ENCODE measurements at regions not wholly inside any gene's neighbourhood (a gene's known extent, or its start where the extent isn't known, plus 50 kb on each side); places are given as distances from the start of the nearest gene placed in this dataset.
"Not testable (repeated sequence)": the region's sequence is repeated elsewhere in the genome, so short reads cannot be mapped to it uniquely, and the experiment has no call there.

GRCh38 chr6:130674604-130675003 is 152.6 kb upstream of the SMLR1 start:
- DNase-seq (ENCODE audit: low read depth) = no peak

DNA sequence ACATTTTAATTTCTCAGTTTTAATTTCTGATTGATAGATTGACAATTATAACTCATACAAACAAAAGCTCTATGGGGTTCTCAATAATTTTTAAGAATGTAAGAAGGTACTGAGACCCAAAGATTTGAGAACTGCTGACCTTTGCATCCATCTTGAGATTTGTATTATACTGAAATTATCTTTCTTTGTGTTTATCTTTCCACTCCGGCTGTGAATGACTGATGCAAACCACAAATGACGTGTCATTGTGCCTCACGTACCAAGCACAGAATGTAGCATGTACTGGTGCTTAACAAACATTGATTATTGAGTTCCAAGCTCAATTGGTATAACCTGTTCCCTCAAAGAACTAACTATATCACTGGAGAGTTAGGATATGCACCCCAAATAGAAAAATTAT is 152.1 kb upstream of the SMLR1 start:
- no peak for DNase-seq (ENCODE audit: low read depth)

DNA sequence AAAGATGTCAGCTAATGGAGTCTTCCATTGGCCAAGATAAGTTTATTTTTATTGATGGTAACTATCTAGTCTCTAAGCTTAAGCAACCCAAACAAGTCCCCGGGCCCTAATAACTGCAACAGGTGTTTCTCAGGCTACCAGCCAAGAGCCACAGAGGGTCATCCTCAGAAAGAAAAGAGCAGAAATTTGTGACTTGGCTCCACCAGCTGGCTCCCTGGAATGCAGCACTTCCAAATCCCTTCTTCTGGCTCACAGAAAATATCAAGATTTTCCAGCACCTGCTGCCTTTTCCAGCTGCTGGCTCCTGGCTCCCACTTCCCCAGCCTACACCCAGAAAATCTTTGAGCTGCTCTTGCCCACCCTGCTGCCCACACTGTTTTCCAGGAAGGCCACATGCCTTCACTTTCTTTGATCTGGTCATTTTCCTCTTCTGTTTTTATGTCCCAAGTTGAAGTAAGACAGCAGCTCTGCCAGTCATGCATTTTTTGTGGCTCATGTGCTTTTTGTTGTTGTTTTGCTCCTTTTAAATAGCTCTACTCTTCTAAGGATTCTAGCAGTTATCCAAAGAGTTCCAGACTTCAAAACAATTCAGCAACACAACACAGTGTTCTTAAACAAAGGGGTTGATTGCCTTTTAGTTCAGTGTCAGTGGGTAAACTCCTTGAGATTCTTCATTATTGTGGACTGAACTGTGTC is 151.0 kb upstream of the SMLR1 start:
- DNase-seq (ENCODE audit: low read depth) = no peak

- DNase-seq (ENCODE audit: low read depth) = no peak
Measured at GRCh38 chr6:130676773-130677144, 150.4 kb upstream of the SMLR1 start.

DNA sequence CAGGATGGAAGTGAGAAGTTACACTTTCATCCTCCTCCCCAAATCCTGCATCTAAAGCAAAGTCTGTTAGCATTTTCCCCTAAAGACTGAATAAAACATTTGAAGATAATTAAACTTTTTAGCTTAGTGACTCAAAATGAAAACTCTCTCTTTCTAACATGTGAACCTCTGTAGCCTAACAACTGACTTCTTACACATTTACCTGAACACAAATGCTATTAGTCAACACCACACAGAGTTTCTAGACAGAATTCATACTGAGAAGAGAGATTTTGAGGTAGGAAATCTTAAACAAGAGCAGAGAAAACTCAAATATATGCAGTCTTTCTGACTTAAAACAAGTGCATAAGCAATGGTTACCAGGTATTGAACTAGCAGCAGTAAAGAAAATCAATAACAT is 149.9 kb upstream of the SMLR1 start:
- DNase-seq (ENCODE audit: low read depth) = no peak

- DNase-seq (ENCODE audit: low read depth) = no peak
Measured at GRCh38 chr6:130677766-130678165, 149.4 kb upstream of the SMLR1 start.

- DNase-seq (ENCODE audit: low read depth) = no peak
Measured at GRCh38 chr6:130679684-130680083, 147.5 kb upstream of the SMLR1 start.

GRCh38 chr6:130680116-130680515 is 147.1 kb upstream of the SMLR1 start:
- no peak for DNase-seq (ENCODE audit: low read depth)

DNA sequence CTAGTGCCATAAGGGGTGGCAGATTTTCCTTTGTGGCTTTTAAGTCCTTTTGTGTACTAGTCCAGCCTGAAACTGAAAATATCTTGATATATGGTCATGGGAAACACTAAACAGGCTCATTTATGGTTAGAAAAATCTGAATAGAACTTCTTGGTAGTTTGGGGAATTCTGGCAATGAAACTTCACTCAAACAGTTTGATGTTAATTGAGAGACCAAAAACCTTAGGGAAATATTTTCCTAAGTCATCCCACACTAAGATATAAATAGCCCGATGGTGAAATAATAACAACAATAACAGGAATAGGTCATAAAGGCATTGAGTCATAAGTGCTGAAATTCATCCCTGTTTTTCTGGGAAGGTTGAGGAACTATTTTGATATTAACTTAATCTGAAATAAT is 146.2 kb upstream of the SMLR1 start:
- DNase-seq (ENCODE audit: low read depth) = no peak

DNA sequence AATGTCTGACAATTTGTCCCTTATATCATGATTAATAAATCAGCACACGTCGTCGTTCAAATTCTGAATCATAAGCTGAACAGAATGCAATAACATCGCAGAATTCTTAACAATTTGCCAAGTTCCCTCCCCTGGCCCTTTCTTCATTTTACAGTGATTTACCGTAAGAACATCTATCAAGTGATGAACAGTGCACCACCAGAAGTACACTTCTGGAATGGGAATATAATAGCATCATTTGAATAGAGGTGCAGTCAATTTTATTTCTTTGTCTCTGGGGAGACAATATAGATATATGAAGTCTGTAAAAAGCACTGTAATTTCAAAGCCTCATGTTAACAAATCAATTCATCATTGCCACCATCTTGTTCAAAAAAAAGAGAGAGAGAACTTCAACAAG is 145.1 kb upstream of the SMLR1 start:
- no peak for DNase-seq (ENCODE audit: low read depth)

DNA sequence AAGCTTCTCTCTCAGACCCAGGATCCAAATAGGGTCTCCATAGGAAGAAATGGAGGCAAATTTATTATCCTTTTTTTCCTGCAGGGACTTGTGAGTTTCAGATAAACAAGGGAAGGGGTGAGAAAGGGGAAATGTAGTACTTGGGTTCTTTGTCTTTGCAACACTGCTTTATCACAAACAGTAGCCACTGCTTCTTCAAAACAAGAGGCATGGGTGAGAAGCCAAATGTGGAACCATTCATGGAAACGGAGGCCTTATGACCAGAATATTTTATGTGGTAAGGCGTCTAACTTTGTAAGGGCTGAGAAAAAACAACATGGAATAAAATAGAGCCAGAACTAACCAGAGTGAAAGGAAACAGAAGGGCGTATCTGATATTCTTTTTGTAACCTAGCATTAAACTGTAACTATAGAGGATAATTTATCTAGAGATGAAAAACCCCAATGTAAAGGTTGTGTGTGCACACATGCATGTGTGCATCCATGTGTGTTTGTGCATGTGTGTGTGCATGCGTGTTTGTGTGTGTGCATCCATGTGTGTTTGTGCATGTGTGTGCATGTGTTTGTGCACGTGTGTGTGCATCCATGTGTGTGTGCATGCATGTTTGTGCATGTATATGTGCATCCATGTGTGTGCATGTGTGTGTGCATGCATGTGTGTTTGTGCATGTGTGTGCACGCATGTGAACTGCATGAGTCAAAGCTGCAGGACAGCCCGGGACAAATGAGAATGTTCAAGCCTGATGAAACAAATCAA is 143.3 kb upstream of the SMLR1 start:
- no peak for DNase-seq (ENCODE audit: low read depth)

GRCh38 chr6:130692659-130693058 is 134.5 kb upstream of the SMLR1 start:
- no peak for DNase-seq (ENCODE audit: low read depth)

DNA sequence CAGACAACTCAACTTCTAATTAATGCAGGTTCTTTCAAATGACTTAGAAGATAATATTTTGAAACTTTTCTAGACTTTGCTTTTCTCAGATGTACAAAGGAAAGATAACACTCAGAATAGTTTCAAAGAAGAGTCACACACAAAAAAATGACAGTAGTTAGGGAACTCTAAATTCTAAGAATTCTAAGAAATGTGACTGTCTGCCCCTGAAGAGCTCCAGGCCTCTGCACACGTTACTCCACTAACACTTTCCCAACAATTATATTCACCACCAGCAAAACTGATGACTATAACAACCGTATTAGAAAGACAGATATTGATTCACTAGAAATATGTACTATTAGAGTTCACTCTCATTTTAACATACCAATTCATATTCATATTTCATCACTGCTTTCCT is 133.3 kb upstream of the SMLR1 start:
- no peak for DNase-seq (ENCODE audit: low read depth)

DNA sequence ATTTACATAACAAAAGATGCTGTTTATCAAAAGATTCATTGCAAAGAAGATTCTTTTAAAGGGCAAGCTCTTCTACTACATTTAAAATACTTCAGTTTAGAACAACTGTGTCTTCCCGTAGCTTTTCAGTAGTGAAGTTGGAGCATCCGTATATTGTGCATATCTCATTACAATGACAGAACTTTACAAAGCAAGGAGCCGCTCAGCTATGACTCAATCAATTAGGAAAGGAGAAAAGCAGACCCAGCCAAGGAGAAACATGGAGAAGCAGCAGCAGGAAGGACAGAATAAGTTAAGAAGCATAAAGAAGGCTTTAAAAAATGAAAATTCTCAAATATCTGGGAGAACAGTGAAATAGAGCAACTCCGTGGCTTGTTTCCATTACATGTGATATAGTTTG is 132.6 kb upstream of the SMLR1 start:
- no peak for DNase-seq (ENCODE audit: low read depth)

- no peak for DNase-seq (ENCODE audit: low read depth)
Measured at GRCh38 chr6:130696806-130697205, 130.4 kb upstream of the SMLR1 start.

DNA sequence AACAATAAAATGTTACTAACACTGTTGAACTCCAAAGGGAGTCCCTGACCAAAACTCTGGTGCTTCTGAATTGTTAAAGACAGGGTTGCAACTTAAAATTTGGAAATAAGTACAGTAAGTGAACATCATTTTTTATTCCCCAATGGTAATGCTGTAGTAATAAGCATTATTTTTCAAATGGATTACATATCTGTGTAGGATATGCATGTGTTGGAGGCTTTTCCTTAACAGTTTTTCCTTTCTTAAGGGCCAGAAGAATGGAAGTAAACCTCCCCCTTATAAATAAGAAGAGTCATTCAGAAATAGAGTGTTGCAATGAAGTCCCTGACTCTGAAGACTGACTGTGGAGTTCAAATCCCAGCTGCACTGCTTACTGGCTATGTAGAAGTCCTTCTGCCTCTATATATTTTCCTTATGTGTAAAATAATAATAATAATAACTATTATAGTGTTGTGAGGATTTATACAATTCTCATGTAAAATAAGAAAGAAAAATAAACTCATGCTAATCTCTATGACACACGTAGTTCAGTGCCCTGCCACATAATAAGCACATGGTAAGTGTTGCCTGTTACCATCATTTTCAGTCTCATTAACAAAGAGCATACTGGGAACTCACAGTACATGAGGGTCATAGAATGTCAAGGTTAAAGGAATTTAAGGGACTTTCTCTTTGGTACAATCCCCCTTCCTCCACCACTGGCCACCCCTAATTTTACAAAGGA is 129.8 kb upstream of the SMLR1 start:
- DNase-seq (ENCODE audit: low read depth) = no peak

DNA sequence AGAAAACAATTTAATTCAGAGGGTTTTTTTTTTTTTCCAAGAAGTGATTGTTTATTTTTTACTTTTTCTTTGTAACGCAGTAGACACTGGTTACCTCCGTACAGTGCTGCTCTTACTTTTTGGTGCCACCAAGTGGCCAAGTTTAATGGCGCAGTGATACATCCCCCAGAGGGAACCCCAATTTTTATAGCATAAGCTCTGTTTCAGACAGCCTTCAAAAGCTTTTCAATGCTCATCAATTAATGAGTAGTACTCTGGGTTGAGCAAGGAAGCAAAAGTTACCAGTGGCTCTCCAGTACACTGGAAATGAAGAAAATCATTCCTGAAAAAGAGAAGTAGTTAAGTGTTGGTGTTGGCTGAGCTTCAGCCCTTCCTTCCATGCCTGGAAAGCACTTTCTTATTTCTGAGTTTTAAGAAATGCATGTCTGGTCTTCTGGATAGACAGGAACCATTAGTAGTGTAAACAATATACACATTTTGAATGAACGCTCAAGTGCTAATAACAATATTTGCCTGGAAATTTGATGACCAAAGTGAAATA is 129.1 kb upstream of the SMLR1 start:
- peak; percentile 30 for DNase-seq (ENCODE audit: low read depth)

GRCh38 chr6:130699742-130700141 is 127.5 kb upstream of the SMLR1 start:
- DNase-seq (ENCODE audit: low read depth) = no peak

DNA sequence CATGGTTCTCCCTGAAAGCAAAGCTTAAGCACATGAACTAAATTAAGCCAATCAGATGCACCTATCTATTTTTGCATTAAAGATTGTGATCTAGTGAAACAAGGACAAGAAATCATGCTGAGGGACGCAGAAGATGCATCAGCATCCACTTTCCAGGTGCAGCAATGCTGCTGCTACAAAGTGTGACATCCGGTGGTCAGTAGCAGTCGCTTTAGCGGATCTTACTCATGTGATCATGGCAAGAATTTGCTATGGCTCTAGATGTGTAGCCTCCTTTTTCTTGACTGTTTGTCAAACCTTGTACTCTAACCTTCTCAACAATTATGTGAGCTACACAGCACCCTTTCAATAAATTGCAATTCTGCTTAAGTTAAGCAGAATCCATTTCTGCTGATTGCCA is 126.8 kb upstream of the SMLR1 start:
- DNase-seq (ENCODE audit: low read depth) = no peak

- DNase-seq (ENCODE audit: low read depth) = no peak
Measured at GRCh38 chr6:130708338-130708737, 118.9 kb upstream of the SMLR1 start.

GRCh38 chr6:130711641-130712040 is 115.6 kb upstream of the SMLR1 start:
- not testable (repeated sequence) for DNase-seq (ENCODE audit: low read depth)

DNA sequence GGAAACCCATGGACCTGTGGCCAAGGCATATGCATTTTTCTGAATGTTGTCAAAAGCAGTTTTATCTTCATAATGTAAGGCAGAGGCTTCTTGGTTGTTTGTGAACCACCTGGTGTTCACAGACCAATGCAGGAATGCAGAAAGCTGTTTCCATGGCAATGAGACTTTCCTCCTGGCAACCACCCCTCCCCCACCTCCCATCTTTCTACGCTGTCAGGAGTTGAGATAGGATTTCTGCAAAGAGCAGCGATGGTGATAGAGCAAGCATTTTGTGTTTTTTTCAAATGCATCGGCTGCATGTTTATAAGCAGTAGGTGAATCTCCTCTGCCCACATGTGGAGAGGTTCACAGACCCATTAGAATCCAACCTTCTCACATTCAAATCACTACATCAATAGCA is 114.1 kb upstream of the SMLR1 start:
- no peak for DNase-seq (ENCODE audit: low read depth)

DNA sequence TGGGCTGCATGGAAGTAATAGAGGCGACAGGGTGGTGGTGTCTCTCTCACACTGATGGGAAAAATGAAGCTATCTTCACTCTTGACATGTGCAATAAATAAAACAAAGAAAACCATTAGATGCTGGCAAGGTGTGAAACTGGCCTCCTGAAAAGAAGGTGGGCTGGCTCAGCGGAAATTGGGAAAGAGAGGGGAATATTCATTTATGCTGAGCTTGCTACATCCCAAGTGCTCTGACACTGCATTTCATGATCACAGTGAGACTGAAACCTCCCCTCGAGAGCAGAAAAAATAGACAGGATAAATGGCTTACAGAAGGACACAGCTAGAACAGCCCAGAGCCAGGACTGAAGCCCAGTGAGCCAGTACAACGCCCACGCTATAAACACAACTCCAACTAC is 112.1 kb upstream of the SMLR1 start:
- DNase-seq (ENCODE audit: low read depth) = no peak

Data from stimulated activated CD8-positive, alpha-beta memory T cell treated with anti-CD3 and anti-CD28 coated beads, Interleukin-4, amount 100 ng/mL, for 24 hours (primary cell).